A673 (cell line): ENCODE measurements at regions not wholly inside any gene's neighbourhood (a gene's known extent, or its start where the extent isn't known, plus 50 kb on each side); places are given as distances from the start of the nearest gene placed in this dataset.

ENCODE experiments used
- BruUV-seq: library from RNA; stranded (reverse); fragments of 400-500 nt; replicated peaks from 2 replicates; lab custom pipeline; 2021; lab: Mats Ljungman, UMichigan
- CTCF ChIA-PET: fragments of 300-600 bp; sonication (Branson Sonifier 250); formaldehyde crosslinking; loops from one replicate; lab custom pipeline; 2022; ENCODE audit warnings: antibody characterized with exemption; lab: Charles Lee
- POLR2A ChIA-PET: fragments of 300-600 bp; sonication (Branson Sonifier 250); formaldehyde crosslinking; loops from one replicate; lab custom pipeline; 2022; ENCODE audit warnings: antibody characterized with exemption; ENCODE audit not compliant: low non-redundant PET; lab: Charles Lee
- DNase-seq: peaks from one replicate; pipeline ENCODE4 v3.0.0-alpha.2; 2015; ENCODE audit warnings: low spot score
- H3K27ac ChIP-seq: fragments of 200-600 bp; sonication (generic); 2 replicates; pipeline ENCODE4 v1.5.1; 2016; ENCODE audit warnings: mixed run types, low read depth, mild to moderate bottlenecking, mixed read lengths, antibody characterized with exemption, low read length; ENCODE audit not compliant: poor library complexity, severe bottlenecking
- H3K27me3 ChIP-seq: fragments of 200-600 bp; sonication (generic); replicated peaks from 2 replicates; pipeline ENCODE4 v1.6.1; 2017; ENCODE audit warnings: mixed run types, low read depth, mild to moderate bottlenecking, mixed read lengths, antibody characterized with exemption, low read length; ENCODE audit not compliant: insufficient read depth, poor library complexity
- H3K36me3 ChIP-seq: fragments of 200-600 bp; sonication (generic); 2 replicates; pipeline ENCODE4 v1.6.1; 2016; ENCODE audit warnings: mixed run types, mild to moderate bottlenecking, mixed read lengths, antibody characterized with exemption, low read length; ENCODE audit not compliant: insufficient read depth, poor library complexity, severe bottlenecking
- H3K4me1 ChIP-seq: fragments of 200-600 bp; sonication (generic); 2 replicates; pipeline ENCODE4 v1.6.1; 2017; ENCODE audit warnings: mixed run types, mild to moderate bottlenecking, mixed read lengths, antibody characterized with exemption, low read length; ENCODE audit not compliant: insufficient read depth, poor library complexity, severe bottlenecking
- H3K4me3 ChIP-seq: fragments of 200-600 bp; sonication (generic); 2 replicates; pipeline ENCODE4 v1.5.1; 2016; ENCODE audit warnings: low read depth, mixed run types, mild to moderate bottlenecking, mixed read lengths, low read length; ENCODE audit not compliant: poor library complexity, severe bottlenecking
- H3K9me3 ChIP-seq: fragments of 200-600 bp; sonication (generic); 2 replicates; pipeline ENCODE4 v1.6.1; 2016; ENCODE audit warnings: mixed run types, low read depth, mild to moderate bottlenecking, mixed read lengths, antibody characterized with exemption, low read length; ENCODE audit not compliant: poor library complexity, severe bottlenecking
- CTCF ChIP-seq: fragments of 300-800, 200-600 bp; sonication (generic); conservative IDR thresholded peaks from 2 replicates; pipeline ENCODE4 v1.5.1; 2017; ENCODE audit warnings: low read depth, mild to moderate bottlenecking, antibody characterized with exemption, low read length, moderate library complexity, mixed read lengths
- EZH2 ChIP-seq: fragments of 200-600 bp; sonication (generic); IDR thresholded peaks from 2 replicates; pipeline ENCODE4 v1.6.1; 2017; ENCODE audit warnings: borderline replicate concordance, low read depth, mild to moderate bottlenecking, mixed read lengths, antibody characterized with exemption, low read length; ENCODE audit not compliant: poor library complexity, severe bottlenecking
- intact Hi-C: fragments of 100-400 bp; cut with micrococcal nuclease; formaldehyde crosslinking; loops from one replicate; pipeline ENCODE4 v1.10.0; 2022; ENCODE audit not compliant: unreplicated experiment

DNA sequence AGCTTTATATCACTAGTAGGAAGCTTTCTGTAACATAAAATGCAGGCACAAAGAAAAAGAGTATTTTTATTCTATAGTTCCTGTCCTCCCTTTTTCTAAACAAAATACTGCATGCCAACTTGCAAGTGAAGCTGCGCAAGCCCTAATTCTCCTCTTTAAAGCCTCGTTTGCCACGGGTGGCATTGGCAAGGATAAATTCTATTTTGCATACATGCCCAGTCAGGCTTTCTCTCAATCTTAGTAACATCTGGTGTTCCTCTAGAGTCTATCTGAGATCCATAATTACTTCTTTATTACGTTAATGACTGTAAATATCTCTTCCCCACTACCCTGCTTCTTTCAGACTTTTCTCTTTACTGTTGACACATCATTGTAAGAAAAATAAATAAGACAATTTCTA lies 97.1 kb upstream of the DAAM1 start:
- Histone ChIP-seq H3K27ac (no peak overlapping the region), H3K9me3 (no peaks in the 10 kb centered on the region), H3K36me3 (no peaks in the 10 kb centered on the region), H3K4me3 (no peak overlapping the region), H3K27me3 (peaks cover 16% of the 10 kb centered on the region), H3K4me1 (peaks cover 4% of the 10 kb centered on the region)
- ChIA-PET CTCF (no interaction called here), POLR2A (no interaction called here)
- BruUV-seq = no TSS peak
- TF ChIP-seq EZH2 (no peak), CTCF (no peak)
- no peak for DNase-seq
- intact Hi-C loops = no loop called here

GRCh38 chr14:59091976-59092375 lies 96.5 kb upstream of the DAAM1 start:
- ChIA-PET POLR2A (no interaction called here), CTCF (no interaction called here)
- no peak overlapping the region for H3K4me3 ChIP-seq
- H3K4me1 ChIP-seq = peaks cover 4% of the 10 kb centered on the region
- intact Hi-C loops = no loop called here
- peaks cover 16% of the 10 kb centered on the region for H3K27me3 ChIP-seq
- H3K27ac ChIP-seq = no peak overlapping the region
- no peaks in the 10 kb centered on the region for H3K36me3 ChIP-seq
- no TSS peak for BruUV-seq
- H3K9me3 ChIP-seq = no peaks in the 10 kb centered on the region
- no peak for DNase-seq
- TF ChIP-seq CTCF = no peak
- TF ChIP-seq EZH2 = no peak

DNA sequence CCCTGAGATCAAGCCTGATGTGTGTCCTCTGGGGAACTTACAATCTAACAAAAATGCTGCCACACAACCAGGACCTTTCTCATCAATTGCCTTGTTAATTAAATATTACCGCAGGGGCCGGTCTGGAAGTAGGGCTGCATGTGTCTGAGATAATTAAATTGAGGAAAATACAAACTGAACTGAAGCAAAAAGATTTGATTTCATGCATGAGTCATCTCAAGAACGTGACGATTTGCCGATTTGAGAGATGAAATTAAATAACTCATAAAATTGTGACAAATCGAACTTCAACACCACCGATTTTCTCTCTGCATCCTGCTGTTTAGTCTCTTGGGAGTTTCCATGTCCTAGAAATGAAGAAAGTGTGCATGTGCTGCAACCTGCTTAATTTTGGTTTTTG lies 94.6 kb upstream of the DAAM1 start:
- no peak overlapping the region for H3K4me3 ChIP-seq
- H3K27ac ChIP-seq = no peak overlapping the region
- DNase-seq = peak; percentile 37
- TF ChIP-seq CTCF (no peak), EZH2 (no peak)
- H3K27me3 ChIP-seq = peaks cover 16% of the 10 kb centered on the region
- BruUV-seq = no TSS peak
- no peaks in the 10 kb centered on the region for H3K9me3 ChIP-seq
- no peaks in the 10 kb centered on the region for H3K36me3 ChIP-seq
- peaks cover 4% of the 10 kb centered on the region for H3K4me1 ChIP-seq
- intact Hi-C loops = no loop called here
- POLR2A ChIA-PET = no interaction called here
- CTCF ChIA-PET = no interaction called here
